Stimulated activated memory B cell treated with anti-CD40 and anti-IgM and Interleukin-4, amounts not matched to agents 10 μg/mL and 1 μg/mL and 100 μg/mL, for 72 hours (primary cell): ENCODE measurements at regions not wholly inside any gene's neighbourhood (a gene's known extent, or its start where the extent isn't known, plus 50 kb on each side); places are given as distances from the start of the nearest gene placed in this dataset.

ENCODE experiments used
- ATAC-seq: fragments of 150-1000 bp; cut with Tn5 transposase; 2 replicates; pipeline ENCODE4 v1.10.0; 2021
- H3K27ac Mint-ChIP-seq: one replicate; pipeline ENCODE4 v1.8.0; 2022; ENCODE audit warnings: mild to moderate bottlenecking, mixed read lengths
- H3K27me3 Mint-ChIP-seq: one replicate; pipeline ENCODE4 v1.8.0; 2022; ENCODE audit warnings: mixed read lengths
- H3K36me3 Mint-ChIP-seq: one replicate; pipeline ENCODE4 v1.8.0; 2022; ENCODE audit warnings: mixed read lengths
- H3K4me1 Mint-ChIP-seq: one replicate; pipeline ENCODE4 v1.8.0; 2022; ENCODE audit warnings: mixed read lengths
- H3K4me3 Mint-ChIP-seq: one replicate; pipeline ENCODE4 v1.8.0; 2022; ENCODE audit warnings: mild to moderate bottlenecking, moderate library complexity, mixed read lengths
- H3K9me3 Mint-ChIP-seq: one replicate; pipeline ENCODE4 v1.8.0; 2022; ENCODE audit warnings: mixed read lengths

GRCh38 chr5:89105171-89105695 lies 222.2 kb upstream of the MEF2C start:
- Mint-ChIP-seq H3K9me3 (peaks cover 2% of the 10 kb centered on the region), H3K36me3 (peaks cover 18% of the 10 kb centered on the region), H3K4me1 (peaks cover 12% of the 10 kb centered on the region), H3K27ac (peak overlapping the region; percentile 61), H3K27me3 (no peaks in the 10 kb centered on the region), H3K4me3 (no peak overlapping the region)
- ATAC-seq: no peak

- no peaks in the 10 kb centered on the region for H3K27me3 Mint-ChIP-seq
- H3K27ac Mint-ChIP-seq: no peak overlapping the region
- ATAC-seq: no peak
- peaks cover 25% of the 10 kb centered on the region for H3K36me3 Mint-ChIP-seq
- peaks cover 14% of the 10 kb centered on the region for H3K4me1 Mint-ChIP-seq
- no peak overlapping the region for H3K4me3 Mint-ChIP-seq
- H3K9me3 Mint-ChIP-seq: peaks cover 3% of the 10 kb centered on the region
Measured at GRCh38 chr5:89098199-89098756, 215.3 kb upstream of the MEF2C start.

- Mint-ChIP-seq H3K36me3 (peaks cover 21% of the 10 kb centered on the region), H3K27me3 (no peaks in the 10 kb centered on the region), H3K4me1 (peaks cover 14% of the 10 kb centered on the region), H3K27ac (peak overlapping the region; percentile 14), H3K4me3 (no peak overlapping the region), H3K9me3 (peaks cover 3% of the 10 kb centered on the region)
- peak; percentile 64 for ATAC-seq
Measured at GRCh38 chr5:89097103-89097502, 214.1 kb upstream of the MEF2C start.

- Mint-ChIP-seq H3K36me3 (peaks cover 19% of the 10 kb centered on the region), H3K27me3 (no peaks in the 10 kb centered on the region), H3K9me3 (peaks cover 3% of the 10 kb centered on the region), H3K27ac (no peak overlapping the region), H3K4me3 (no peak overlapping the region), H3K4me1 (peaks cover 14% of the 10 kb centered on the region)
- ATAC-seq: no peak
Measured at GRCh38 chr5:89095341-89095740, 212.4 kb upstream of the MEF2C start.

GRCh38 chr5:89090037-89090436 lies 207.1 kb upstream of the MEF2C start:
- H3K4me1 Mint-ChIP-seq: peaks cover 19% of the 10 kb centered on the region
- no peak overlapping the region for H3K4me3 Mint-ChIP-seq
- H3K27me3 Mint-ChIP-seq: no peaks in the 10 kb centered on the region
- no peaks in the 10 kb centered on the region for H3K9me3 Mint-ChIP-seq
- no peak overlapping the region for H3K27ac Mint-ChIP-seq
- peaks cover 8% of the 10 kb centered on the region for H3K36me3 Mint-ChIP-seq
- no peak for ATAC-seq

- H3K36me3 Mint-ChIP-seq: no peaks in the 10 kb centered on the region
- no peak for ATAC-seq
- H3K27me3 Mint-ChIP-seq: no peaks in the 10 kb centered on the region
- no peak overlapping the region for H3K4me3 Mint-ChIP-seq
- peak overlapping the region; percentile 68 for H3K27ac Mint-ChIP-seq
- peaks cover 19% of the 10 kb centered on the region for H3K4me1 Mint-ChIP-seq
- H3K9me3 Mint-ChIP-seq: no peaks in the 10 kb centered on the region
Measured at GRCh38 chr5:89087551-89088318, 204.8 kb upstream of the MEF2C start.

- ATAC-seq: peak; percentile 75
- H3K9me3 Mint-ChIP-seq: no peaks in the 10 kb centered on the region
- H3K4me1 Mint-ChIP-seq: peaks cover 19% of the 10 kb centered on the region
- H3K27ac Mint-ChIP-seq: peak overlapping the region; percentile 68
- H3K27me3 Mint-ChIP-seq: no peaks in the 10 kb centered on the region
- H3K4me3 Mint-ChIP-seq: no peak overlapping the region
- H3K36me3 Mint-ChIP-seq: no peaks in the 10 kb centered on the region
Measured at GRCh38 chr5:89087128-89087527, 204.1 kb upstream of the MEF2C start.

GRCh38 chr5:89086390-89087086 lies 203.6 kb upstream of the MEF2C start:
- Mint-ChIP-seq H3K4me3 (no peak overlapping the region), H3K27me3 (no peaks in the 10 kb centered on the region), H3K36me3 (no peaks in the 10 kb centered on the region), H3K9me3 (no peaks in the 10 kb centered on the region), H3K27ac (peak overlapping the region; percentile 68), H3K4me1 (peaks cover 19% of the 10 kb centered on the region)
- peak; percentile 39 for ATAC-seq

GRCh38 chr5:89083791-89084190 lies 200.8 kb upstream of the MEF2C start:
- no peaks in the 10 kb centered on the region for H3K27me3 Mint-ChIP-seq
- no peaks in the 10 kb centered on the region for H3K9me3 Mint-ChIP-seq
- H3K36me3 Mint-ChIP-seq: no peaks in the 10 kb centered on the region
- H3K4me3 Mint-ChIP-seq: no peak overlapping the region
- no peak for ATAC-seq
- peaks cover 32% of the 10 kb centered on the region for H3K4me1 Mint-ChIP-seq
- no peak overlapping the region for H3K27ac Mint-ChIP-seq

- ATAC-seq: peak; percentile 75
- H3K4me3 Mint-ChIP-seq: no peak overlapping the region
- H3K27me3 Mint-ChIP-seq: no peaks in the 10 kb centered on the region
- H3K9me3 Mint-ChIP-seq: no peaks in the 10 kb centered on the region
- no peaks in the 10 kb centered on the region for H3K36me3 Mint-ChIP-seq
- peaks cover 19% of the 10 kb centered on the region for H3K4me1 Mint-ChIP-seq
- peak overlapping the region; percentile 54 for H3K27ac Mint-ChIP-seq
Measured at GRCh38 chr5:89081360-89081759, 198.4 kb upstream of the MEF2C start.

- no peak for ATAC-seq
- Mint-ChIP-seq H3K4me3 (no peak overlapping the region), H3K27ac (peak overlapping the region; percentile 54), H3K4me1 (peaks cover 13% of the 10 kb centered on the region), H3K9me3 (no peaks in the 10 kb centered on the region), H3K36me3 (no peaks in the 10 kb centered on the region), H3K27me3 (no peaks in the 10 kb centered on the region)
Measured at GRCh38 chr5:89080467-89081116, 197.6 kb upstream of the MEF2C start.

- H3K27me3 Mint-ChIP-seq: no peaks in the 10 kb centered on the region
Measured at GRCh38 chr5:89072842-89073672, 190.1 kb upstream of the MEF2C start.

GRCh38 chr5:89071941-89072331 lies 189.0 kb upstream of the MEF2C start:
- Mint-ChIP-seq H3K27me3 (no peaks in the 10 kb centered on the region), H3K36me3 (peaks cover 4% of the 10 kb centered on the region), H3K4me1 (peaks cover 12% of the 10 kb centered on the region), H3K9me3 (no peaks in the 10 kb centered on the region), H3K27ac (peak overlapping the region; percentile 71), H3K4me3 (peak overlapping the region; percentile 50)
- ATAC-seq: no peak

More at GRCh38 chr5:89072842-89073672, 190.1 kb upstream of the MEF2C start:
- Mint-ChIP-seq H3K27ac (no peak overlapping the region), H3K4me3 (no peak overlapping the region), H3K9me3 (no peaks in the 10 kb centered on the region), H3K36me3 (peaks cover 4% of the 10 kb centered on the region), H3K4me1 (peaks cover 12% of the 10 kb centered on the region)
- no peak for ATAC-seq

GRCh38 chr5:89071101-89071940 lies 188.3 kb upstream of the MEF2C start:
- peak overlapping the region; percentile 71 for H3K27ac Mint-ChIP-seq
- peaks cover 4% of the 10 kb centered on the region for H3K36me3 Mint-ChIP-seq
- H3K27me3 Mint-ChIP-seq: no peaks in the 10 kb centered on the region
- no peaks in the 10 kb centered on the region for H3K9me3 Mint-ChIP-seq
- peak overlapping the region; percentile 50 for H3K4me3 Mint-ChIP-seq
- peaks cover 12% of the 10 kb centered on the region for H3K4me1 Mint-ChIP-seq
- ATAC-seq: no peak
